ENCODE measurements at regions not wholly inside any gene's neighbourhood (a gene's known extent, or its start where the extent isn't known, plus 50 kb on each side); places are given as distances from the start of the nearest gene placed in this dataset.
"Not testable (repeated sequence)": the region's sequence is repeated elsewhere in the genome, so short reads cannot be mapped to it uniquely, and the experiment has no call there.

- DNase-seq = no peak
Measured at GRCh38 chr5:159458217-159458711, 128.0 kb upstream of the IL12B start.

GRCh38 chr5:159459132-159459627, 128.9 kb upstream of the IL12B start:
- no peak for DNase-seq

GRCh38 chr5:159459951-159460538, 129.8 kb upstream of the IL12B start:
- no peak for DNase-seq

- DNase-seq = no peak
Measured at GRCh38 chr5:159463590-159464321, 133.5 kb upstream of the IL12B start.

GRCh38 chr5:159465604-159466003, 135.3 kb upstream of the IL12B start:
- no peak for DNase-seq

GRCh38 chr5:159467666-159468065, 137.4 kb upstream of the IL12B start:
- no peak for DNase-seq

- no peak for DNase-seq
Measured at GRCh38 chr5:159469496-159470372, 139.4 kb upstream of the IL12B start.

- no peak for DNase-seq
Measured at GRCh38 chr5:159471904-159472303, 141.6 kb upstream of the IL12B start.

- no peak for DNase-seq
Measured at GRCh38 chr5:159475026-159475425, 144.7 kb upstream of the IL12B start.

- no peak for DNase-seq
Measured at GRCh38 chr5:159478950-159479349, 148.7 kb upstream of the IL12B start.

GRCh38 chr5:159480849-159481248, 150.6 kb upstream of the IL12B start:
- DNase-seq = no peak

- no peak for DNase-seq
Measured at GRCh38 chr5:159481751-159482150, 151.5 kb upstream of the IL12B start.

- DNase-seq = no peak
Measured at GRCh38 chr5:159486836-159487235, 156.5 kb upstream of the IL12B start.

- no peak for DNase-seq
Measured at GRCh38 chr5:159488516-159488915, 158.2 kb upstream of the IL12B start.

- DNase-seq = no peak
Measured at GRCh38 chr5:159489779-159490178, 159.5 kb upstream of the IL12B start.

GRCh38 chr5:159490507-159490906, 160.2 kb upstream of the IL12B start:
- no peak for DNase-seq

GRCh38 chr5:159493696-159494095, 163.4 kb upstream of the IL12B start:
- DNase-seq = no peak

- no peak for DNase-seq
Measured at GRCh38 chr5:159496773-159497172, 166.5 kb upstream of the IL12B start.

- DNase-seq = no peak
Measured at GRCh38 chr5:159497221-159497620, 166.9 kb upstream of the IL12B start.

- DNase-seq = no peak
Measured at GRCh38 chr5:159498630-159499029, 168.3 kb upstream of the IL12B start.

- not testable (repeated sequence) for DNase-seq
Measured at GRCh38 chr5:159502116-159502515, 171.8 kb upstream of the IL12B start.

GRCh38 chr5:159503236-159503635, 172.9 kb upstream of the IL12B start:
- no peak for DNase-seq

- DNase-seq = no peak
Measured at GRCh38 chr5:159504106-159504856, 174.0 kb upstream of the IL12B start.
